H9 (cell line): ENCODE measurements at regions not wholly inside any gene's neighbourhood (a gene's known extent, or its start where the extent isn't known, plus 50 kb on each side); places are given as distances from the start of the nearest gene placed in this dataset.

Experiments
- DNase-seq: peaks from one replicate; pipeline ENCODE4 v3.0.0-alpha.2; 2017
- H2AFZ ChIP-seq: one replicate; pipeline ENCODE4 v1.6.1; 2013; ENCODE audit warnings: mild to moderate bottlenecking, low read length, control low read depth, moderate library complexity
- H2AK5ac ChIP-seq: 2 replicates; pipeline ENCODE4 v1.6.1; 2013; ENCODE audit warnings: low read length, control low read depth, mixed read lengths; ENCODE audit not compliant: insufficient read length
- H2BK120ac ChIP-seq: one replicate; pipeline ENCODE4 v1.6.1; 2013; ENCODE audit warnings: low read depth, mild to moderate bottlenecking, low read length, control low read depth, inconsistent platforms; ENCODE audit not compliant: poor library complexity, severe bottlenecking
- H2BK12ac ChIP-seq: 2 replicates; pipeline ENCODE4 v1.6.1; 2013; ENCODE audit warnings: low read length, control low read depth, mixed read lengths, low read depth; ENCODE audit not compliant: insufficient read length
- H2BK15ac ChIP-seq: 2 replicates; pipeline ENCODE4 v1.6.1; 2013; ENCODE audit warnings: low read depth, low read length, control low read depth
- H2BK20ac ChIP-seq: one replicate; pipeline ENCODE4 v1.6.1; 2013; ENCODE audit warnings: low read depth, mild to moderate bottlenecking, low read length, control low read depth, inconsistent platforms; ENCODE audit not compliant: poor library complexity, severe bottlenecking
- H2BK5ac ChIP-seq: 2 replicates; pipeline ENCODE4 v1.6.1; 2013; ENCODE audit warnings: low read length, control low read depth, mixed read lengths; ENCODE audit not compliant: insufficient read length
- H3K14ac ChIP-seq: 2 replicates; pipeline ENCODE4 v1.6.1; 2013; ENCODE audit warnings: low read length, control low read depth; ENCODE audit not compliant: insufficient read depth
- H3K18ac ChIP-seq: 2 replicates; pipeline ENCODE4 v1.6.1; 2013; ENCODE audit warnings: low read depth, mild to moderate bottlenecking, mixed read lengths, low read length, control low read depth; ENCODE audit not compliant: insufficient read length
- H3K23ac ChIP-seq: 2 replicates; pipeline ENCODE4 v1.6.1; 2013; ENCODE audit warnings: low read length, control low read depth, mixed read lengths, low read depth; ENCODE audit not compliant: insufficient read length
- H3K23me2 ChIP-seq: 2 replicates; pipeline ENCODE4 v1.6.1; 2013; ENCODE audit warnings: low read depth, mild to moderate bottlenecking, mixed read lengths, low read length, control low read depth; ENCODE audit not compliant: insufficient read length, poor library complexity, severe bottlenecking
- H3K27ac ChIP-seq: 2 replicates; pipeline ENCODE4 v1.5.1; 2013; ENCODE audit warnings: low read length, control low read depth, mixed read lengths, low read depth; ENCODE audit not compliant: insufficient read length
- H3K27me3 ChIP-seq: 2 replicates; pipeline ENCODE4 v1.6.1; 2013; ENCODE audit warnings: low read length, control low read depth, inconsistent platforms; ENCODE audit not compliant: insufficient read depth
- H3K4ac ChIP-seq: 2 replicates; pipeline ENCODE4 v1.6.1; 2013; ENCODE audit warnings: low read depth, mild to moderate bottlenecking, control low read depth, inconsistent platforms, low read length, moderate library complexity
- H3K4me1 ChIP-seq: 2 replicates; pipeline ENCODE4 v1.6.1; 2013; ENCODE audit warnings: low read length, control low read depth, inconsistent platforms; ENCODE audit not compliant: insufficient read depth
- H3K4me2 ChIP-seq: 2 replicates; pipeline ENCODE4 v1.6.1; 2013; ENCODE audit warnings: low read length, control low read depth, mixed read lengths; ENCODE audit not compliant: insufficient read length, insufficient read depth
- H3K56ac ChIP-seq: 2 replicates; pipeline ENCODE4 v1.6.1; 2013; ENCODE audit warnings: low read depth, mild to moderate bottlenecking, mixed read lengths, low read length, control low read depth; ENCODE audit not compliant: insufficient read length
- H3K79me1 ChIP-seq: 2 replicates; pipeline ENCODE4 v1.6.1; 2013; ENCODE audit warnings: low read depth, mild to moderate bottlenecking, moderate library complexity, low read length, control low read depth, inconsistent platforms; ENCODE audit not compliant: insufficient read depth, poor library complexity, severe bottlenecking
- H3K79me2 ChIP-seq: 2 replicates; pipeline ENCODE4 v1.6.1; 2013; ENCODE audit warnings: low read length, control low read depth, inconsistent platforms; ENCODE audit not compliant: insufficient read depth
- H3K9ac ChIP-seq: 2 replicates; pipeline ENCODE4 v1.6.1; 2013; ENCODE audit warnings: low read length, control low read depth, mixed read lengths; ENCODE audit not compliant: insufficient read length; ENCODE audit errors: extremely low read depth
- H3K9me3 ChIP-seq: one replicate; pipeline ENCODE4 v1.6.1; 2013; ENCODE audit warnings: low read depth, low read length, inconsistent platforms; ENCODE audit not compliant: control insufficient read depth
- H3T11ph ChIP-seq: one replicate; pipeline ENCODE4 v1.6.1; 2013; ENCODE audit warnings: mild to moderate bottlenecking, low read length, control low read depth, inconsistent platforms
- H4K20me1 ChIP-seq: one replicate; pipeline ENCODE4 v1.6.1; 2013; ENCODE audit not compliant: control insufficient read depth, insufficient read length, insufficient read depth
- H4K5ac ChIP-seq: 2 replicates; pipeline ENCODE4 v1.6.1; 2013; ENCODE audit warnings: low read depth, mild to moderate bottlenecking, mixed read lengths, low read length, control low read depth; ENCODE audit not compliant: insufficient read length
- H4K8ac ChIP-seq: replicated peaks from 2 replicates; pipeline ENCODE4 v1.6.1; 2013; ENCODE audit warnings: low read length, control low read depth, mixed read lengths, low read depth; ENCODE audit not compliant: insufficient read length
- H4K91ac ChIP-seq: 2 replicates; pipeline ENCODE4 v1.6.1; 2013; ENCODE audit warnings: low read depth, mild to moderate bottlenecking, moderate library complexity, mixed read lengths, low read length, control low read depth; ENCODE audit not compliant: insufficient read length
- H3K27ac Mint-ChIP-seq, 3 experiments: 2 replicates in 2 of 3; 3 replicates in 1 of 3; pipeline ENCODE4 v1.8.0; 2020 to 2021; ENCODE audit warnings: mixed read lengths in 3 of 3, mild to moderate bottlenecking in 1 of 3, moderate library complexity in 1 of 3
- H3K27me3 Mint-ChIP-seq: 2 replicates; pipeline ENCODE4 v1.8.0; 2021; ENCODE audit warnings: low read depth, mild to moderate bottlenecking, moderate library complexity, mixed read lengths
- H3K36me3 Mint-ChIP-seq, 3 experiments: 2 replicates in 2 of 3; 3 replicates in 1 of 3; pipeline ENCODE4 v1.8.0; 2020 to 2021; ENCODE audit warnings: low read depth in 3 of 3, mixed read lengths in 3 of 3; ENCODE audit not compliant: insufficient read depth in 1 of 3
- H3K4me1 Mint-ChIP-seq, 2 experiments: 2 replicates each; pipeline ENCODE4 v1.8.0; 2020; ENCODE audit warnings: mixed read lengths in 2 of 2
- H3K4me3 Mint-ChIP-seq, 2 experiments: 2 replicates in 1 of 2; 3 replicates in 1 of 2; pipeline ENCODE4 v1.8.0; 2020 to 2021; ENCODE audit warnings: mild to moderate bottlenecking in 2 of 2, mixed read lengths in 2 of 2, moderate library complexity in 1 of 2
- H3K9me3 Mint-ChIP-seq, 2 experiments: 2 replicates in 1 of 2; 3 replicates in 1 of 2; pipeline ENCODE4 v1.8.0; 2020; ENCODE audit warnings: mild to moderate bottlenecking in 2 of 2, mixed read lengths in 2 of 2, moderate library complexity in 1 of 2
- CTCF ChIP-seq: fragments of 200-600 bp; sonication (generic); conservative IDR thresholded peaks from 3 replicates; pipeline ENCODE4 v1.8.0; 2021; ENCODE audit warnings: antibody characterized with exemption, mild to moderate bottlenecking
- WGBS: extraction: QIAGEN DNeasy Blood & Tissue Kit; methylation state at CpG from one replicate; pipeline ENCODE4 v1.1.7; 2013; ENCODE audit warnings: missing lambda C conversion rate, low lambda C conversion rate, mixed read lengths; ENCODE audit not compliant: insufficient read length; ENCODE audit errors: extremely low coverage; 5-methylcytosine and 5-hydroxymethylcytosine counted together

DNA sequence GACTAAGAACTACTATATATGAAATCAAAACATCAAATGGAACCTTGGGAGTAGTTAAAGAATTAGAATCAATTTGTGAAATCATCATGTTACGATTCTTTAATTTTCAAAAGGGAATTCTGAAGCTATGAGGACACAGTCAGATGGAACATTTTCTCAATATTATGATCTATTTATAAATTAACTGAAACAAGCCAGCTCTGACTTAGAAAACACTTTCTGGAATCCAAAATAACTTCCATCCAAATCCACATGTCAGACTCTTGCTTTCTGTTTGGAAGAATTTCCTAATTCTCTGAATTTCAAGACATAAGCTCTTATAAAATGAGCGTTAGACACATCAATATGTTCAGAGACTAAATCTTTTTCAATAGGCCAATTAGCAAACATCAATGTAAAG lies 737.7 kb upstream of the SOX9 start:
- Histone ChIP-seq H3K18ac (no peak overlapping the region), H3K14ac (no peak overlapping the region), H3K4me2 (no peak overlapping the region), H3K4ac (no peak overlapping the region), H3K79me1 (no peaks in the 10 kb centered on the region), H4K8ac (no peak overlapping the region), H2BK120ac (no peak overlapping the region), H3K23me2 (no peaks in the 10 kb centered on the region), H3K4me1 (no peaks in the 10 kb centered on the region), H2BK20ac (no peak overlapping the region), H2BK12ac (no peak overlapping the region), H3K9ac (no peak overlapping the region), H3K79me2 (no peaks in the 10 kb centered on the region), H3K23ac (no peak overlapping the region), H2BK15ac (no peak overlapping the region), H3T11ph (no peak overlapping the region), H4K91ac (no peak overlapping the region), H3K27me3 (no peaks in the 10 kb centered on the region), H3K9me3 (no peaks in the 10 kb centered on the region), H3K56ac (no peak overlapping the region), H2AK5ac (no peak overlapping the region), H3K27ac (no peak overlapping the region), H2AFZ (no peak overlapping the region), H4K5ac (no peak overlapping the region), H4K20me1 (no peaks in the 10 kb centered on the region), H2BK5ac (no peak overlapping the region)
- no peak for TF ChIP-seq CTCF
- H3K9me3 Mint-ChIP-seq = peaks cover 0 to 9% of the 10 kb centered on the region in 2 experiments; a peak in 3 of 5 replicates
- no peak for DNase-seq
- H3K27me3 Mint-ChIP-seq = no peaks in the 10 kb centered on the region
- H3K4me1 Mint-ChIP-seq = no peaks in the 10 kb centered on the region
- no CpG with 5 or more reads among the region's 2 CpGs for WGBS
- no peaks in the 10 kb centered on the region; a peak in 4 of 7 replicates for H3K36me3 Mint-ChIP-seq
- H3K27ac Mint-ChIP-seq = no peak overlapping the region
- H3K4me3 Mint-ChIP-seq = no peak overlapping the region
